Pons (tissue), 1 donor: ENCODE measurements at regions not wholly inside any gene's neighbourhood (a gene's known extent, or its start where the extent isn't known, plus 50 kb on each side); places are given as distances from the start of the nearest gene placed in this dataset.

Source experiments
- DNase-seq: peaks from one replicate; pipeline ENCODE4 v3.0.0-alpha.2; 2016; ENCODE audit warnings: low spot score

DNA sequence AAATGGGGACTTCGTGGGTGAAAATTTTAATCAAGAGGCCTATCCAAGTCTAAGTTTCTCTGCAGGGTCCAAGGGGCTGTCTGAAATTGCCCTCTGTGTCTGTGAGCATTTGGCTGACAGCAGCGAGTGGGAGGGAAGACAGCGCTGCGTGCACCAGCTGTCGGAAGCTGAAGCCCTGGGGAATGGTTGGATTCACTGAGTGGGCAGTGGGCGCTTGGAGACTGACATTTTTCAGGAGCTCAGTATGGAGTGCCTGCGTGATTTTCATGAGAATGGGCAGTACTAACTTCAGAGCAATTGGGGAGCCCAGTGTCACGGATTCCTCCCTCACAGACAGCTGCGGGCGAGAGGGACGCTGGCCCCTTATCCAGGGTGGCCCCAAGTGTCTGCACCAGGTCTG is 388.8 kb upstream of the B3GAT1 start:
- no peak for DNase-seq

DNA sequence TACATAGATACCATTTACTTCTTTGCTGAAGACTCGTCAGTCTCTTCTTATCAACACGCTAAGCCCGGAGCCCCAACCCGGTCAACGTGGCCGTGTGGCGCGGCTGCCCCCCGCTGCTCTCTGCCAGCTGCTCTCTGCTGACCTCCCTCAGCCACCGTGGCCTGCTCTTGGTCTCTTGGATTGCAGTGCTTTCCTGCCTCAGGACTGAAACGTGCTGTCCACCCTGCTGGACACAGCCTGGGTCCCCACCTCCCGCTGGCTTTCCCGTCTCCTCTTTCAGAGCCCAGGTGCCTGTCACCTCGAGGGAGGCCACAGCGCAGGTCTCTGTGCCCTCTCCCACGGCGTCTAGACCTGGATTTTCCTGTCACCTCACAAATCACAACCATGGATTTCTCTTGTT is 388.1 kb upstream of the B3GAT1 start:
- DNase-seq = no peak

DNA sequence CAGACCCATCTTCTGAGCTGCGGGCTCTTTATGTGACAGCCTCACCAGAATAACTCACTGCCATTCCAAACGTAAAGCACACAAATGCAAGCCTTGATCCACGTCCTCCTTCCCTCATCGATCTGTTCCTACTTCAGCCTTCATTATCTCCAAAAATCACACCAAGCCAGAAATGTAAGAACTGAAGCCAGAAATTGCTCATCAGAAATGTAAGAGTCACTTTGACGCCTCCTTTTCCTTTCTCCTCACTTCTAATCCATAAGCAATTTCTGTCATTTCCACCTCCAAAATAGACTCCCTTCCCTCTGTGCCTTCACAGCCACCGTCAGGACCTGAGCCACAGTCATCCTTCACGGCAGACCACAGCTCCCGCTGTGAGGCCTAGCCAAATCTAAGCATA is 387.3 kb upstream of the B3GAT1 start:
- no peak for DNase-seq

DNA sequence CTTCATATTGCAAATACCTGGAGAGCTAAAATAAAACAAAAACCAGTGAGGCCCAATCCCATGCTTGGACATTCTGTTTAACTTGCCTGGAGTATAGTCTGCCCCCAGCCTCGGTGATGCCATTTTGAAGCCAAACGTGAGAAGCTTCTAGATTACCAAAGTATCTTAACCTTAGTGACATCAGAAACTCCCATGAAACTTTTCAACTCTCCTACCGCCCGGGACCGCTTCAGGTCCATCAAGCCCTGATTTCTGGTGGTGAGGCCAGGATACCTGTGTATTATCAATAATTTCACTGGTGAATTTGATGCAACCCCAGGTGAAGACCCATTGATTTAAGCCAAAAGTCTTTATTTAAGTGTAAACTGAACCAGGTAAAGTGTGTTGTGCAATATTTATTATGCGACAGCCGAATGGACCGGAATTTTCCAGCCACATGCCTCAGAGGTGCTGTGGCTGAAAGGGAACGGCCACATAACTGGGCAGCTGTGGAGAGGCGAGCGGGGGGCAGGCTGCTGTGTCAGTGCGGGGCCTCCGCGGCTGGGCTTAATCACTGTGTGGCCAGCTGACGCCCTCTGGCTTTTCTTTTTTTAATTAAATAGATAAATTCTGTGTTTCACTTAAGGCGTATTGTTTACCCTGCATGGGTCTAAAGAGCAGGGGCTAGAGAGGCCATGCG is 385.5 kb upstream of the B3GAT1 start:
- no peak for DNase-seq

DNA sequence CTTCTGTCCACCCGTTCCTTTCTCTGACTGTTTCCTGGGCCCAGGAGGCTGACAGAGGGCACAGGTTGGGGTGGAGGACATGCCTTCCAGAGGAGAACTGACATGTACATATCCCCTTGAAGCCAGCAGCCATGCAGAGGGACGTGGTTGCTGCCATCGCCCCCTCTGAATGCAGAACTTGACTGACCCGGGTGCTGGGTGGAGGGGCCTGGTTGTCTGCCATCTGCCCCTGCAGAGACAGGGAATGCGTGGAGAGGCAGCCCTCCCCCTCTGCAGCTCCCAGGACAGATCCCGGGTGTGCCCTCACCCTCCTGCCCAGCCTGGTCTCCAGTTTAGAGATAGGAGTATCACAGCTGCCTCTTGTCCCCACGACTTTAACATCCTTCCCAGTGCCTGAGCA is 383.0 kb upstream of the B3GAT1 start:
- DNase-seq = no peak

DNA sequence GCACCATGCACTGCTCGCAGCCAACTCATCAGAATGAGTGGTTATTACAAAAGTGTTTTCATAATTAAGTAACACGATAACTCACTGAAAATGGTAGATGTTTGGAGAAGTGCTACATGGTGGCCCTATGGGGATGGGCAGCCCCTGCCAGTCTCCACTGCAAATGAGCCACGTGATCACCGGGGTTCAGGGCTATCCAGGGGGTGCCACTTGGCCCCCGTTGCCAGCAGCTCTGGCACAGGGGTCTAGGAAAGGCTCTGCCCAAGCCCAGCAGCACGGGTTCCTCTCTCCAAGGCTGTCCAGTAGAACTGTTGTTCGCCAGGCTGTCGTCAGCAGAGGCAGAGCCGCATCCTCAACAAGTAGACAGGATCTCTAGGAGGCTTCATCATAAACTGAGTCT is 382.1 kb upstream of the B3GAT1 start:
- no peak for DNase-seq

DNA sequence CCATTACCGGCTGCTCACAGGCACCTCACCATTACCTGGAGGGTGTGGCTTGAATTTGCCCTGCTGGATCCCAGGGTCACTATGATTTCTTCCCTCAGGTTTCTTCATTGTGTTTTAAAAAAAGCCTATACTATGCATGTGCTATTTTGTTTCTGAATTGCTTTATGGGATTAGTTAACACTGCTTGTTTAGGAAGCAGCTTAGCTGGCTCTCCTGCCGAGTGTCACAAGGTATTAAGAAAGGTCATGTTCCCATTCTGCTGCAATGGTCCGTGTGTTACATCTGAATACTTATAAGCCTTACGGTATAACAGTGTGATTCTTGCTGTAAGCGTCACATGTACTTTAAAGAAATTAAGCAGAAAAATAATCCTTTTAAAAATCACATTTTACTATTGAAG is 380.6 kb upstream of the B3GAT1 start:
- no peak for DNase-seq

DNA sequence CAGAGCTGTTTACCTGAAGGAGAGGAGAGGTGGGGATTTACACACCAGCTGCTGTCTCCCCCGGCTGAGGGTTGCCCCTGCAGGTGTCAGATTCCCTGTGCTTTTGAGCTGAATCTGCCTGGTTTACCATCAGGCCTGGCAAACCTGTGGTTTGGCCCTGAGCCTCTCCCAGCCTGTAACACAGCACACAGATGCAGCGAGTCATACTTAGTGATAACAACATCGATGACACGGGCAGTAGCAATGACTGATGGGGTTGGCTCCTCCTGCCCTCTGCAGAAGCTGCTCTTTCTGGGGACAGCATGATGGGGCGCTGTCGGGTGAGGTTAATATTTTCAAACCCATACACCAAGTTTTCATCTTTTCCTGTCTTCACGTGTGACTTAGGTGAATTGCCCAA is 380.0 kb upstream of the B3GAT1 start:
- DNase-seq = no peak

DNA sequence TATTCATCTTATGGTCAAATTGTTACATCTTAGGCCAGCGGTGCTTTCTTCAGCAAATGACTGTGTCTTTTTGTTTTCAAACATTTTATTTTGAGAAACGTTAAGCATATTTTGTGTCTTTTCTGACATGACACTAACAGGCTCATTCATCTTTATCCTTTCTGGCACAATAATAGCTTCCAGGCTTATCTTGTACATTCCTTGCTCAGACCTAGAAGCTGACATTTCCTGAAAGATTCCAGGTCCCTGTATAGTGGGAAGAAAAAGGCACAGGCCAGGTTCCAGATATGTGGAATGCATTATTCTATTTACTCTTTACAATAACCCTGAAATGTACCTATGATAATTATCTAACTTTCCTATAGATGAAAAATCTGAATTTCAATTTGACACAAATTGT is 379.1 kb upstream of the B3GAT1 start:
- no peak for DNase-seq

DNA sequence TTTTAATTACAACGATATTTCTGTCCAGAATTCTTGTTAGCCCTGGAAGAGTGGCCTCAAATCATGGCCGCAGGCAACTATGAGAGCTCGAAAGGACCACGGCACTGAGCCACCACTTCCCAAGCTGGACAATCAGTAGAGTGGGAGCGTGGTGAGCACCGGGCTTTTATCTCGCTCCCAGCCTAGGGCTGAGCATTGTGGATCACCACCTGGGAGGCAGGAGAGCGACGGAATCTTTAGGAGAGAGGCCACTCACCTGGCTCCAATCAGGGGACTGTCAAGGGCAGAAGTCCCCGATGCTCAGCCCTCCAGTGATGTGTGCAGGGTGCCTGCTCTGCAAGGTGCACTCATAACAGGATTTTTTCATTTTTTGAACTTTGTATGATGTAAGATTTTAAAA is 377.1 kb upstream of the B3GAT1 start:
- DNase-seq = no peak

DNA sequence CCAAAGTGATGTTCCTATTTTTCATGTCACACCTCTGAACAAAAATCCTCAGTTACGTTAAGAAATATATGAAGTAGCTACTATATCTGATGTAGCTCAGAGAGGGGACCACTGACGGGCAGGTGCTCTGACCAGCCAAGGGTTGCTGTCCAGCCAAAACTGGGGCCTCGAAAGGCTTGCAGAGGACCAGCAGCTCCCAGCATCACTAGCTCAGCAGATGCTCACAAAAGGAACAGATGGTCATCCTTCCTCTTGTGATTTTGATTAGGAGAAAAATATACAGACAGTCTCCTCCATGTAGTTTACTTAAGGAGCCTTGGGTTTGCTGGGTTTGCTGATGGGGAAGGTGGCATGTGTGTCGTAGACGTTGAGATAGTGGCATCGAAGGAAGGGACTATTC is 374.6 kb upstream of the B3GAT1 start:
- DNase-seq = no peak

DNA sequence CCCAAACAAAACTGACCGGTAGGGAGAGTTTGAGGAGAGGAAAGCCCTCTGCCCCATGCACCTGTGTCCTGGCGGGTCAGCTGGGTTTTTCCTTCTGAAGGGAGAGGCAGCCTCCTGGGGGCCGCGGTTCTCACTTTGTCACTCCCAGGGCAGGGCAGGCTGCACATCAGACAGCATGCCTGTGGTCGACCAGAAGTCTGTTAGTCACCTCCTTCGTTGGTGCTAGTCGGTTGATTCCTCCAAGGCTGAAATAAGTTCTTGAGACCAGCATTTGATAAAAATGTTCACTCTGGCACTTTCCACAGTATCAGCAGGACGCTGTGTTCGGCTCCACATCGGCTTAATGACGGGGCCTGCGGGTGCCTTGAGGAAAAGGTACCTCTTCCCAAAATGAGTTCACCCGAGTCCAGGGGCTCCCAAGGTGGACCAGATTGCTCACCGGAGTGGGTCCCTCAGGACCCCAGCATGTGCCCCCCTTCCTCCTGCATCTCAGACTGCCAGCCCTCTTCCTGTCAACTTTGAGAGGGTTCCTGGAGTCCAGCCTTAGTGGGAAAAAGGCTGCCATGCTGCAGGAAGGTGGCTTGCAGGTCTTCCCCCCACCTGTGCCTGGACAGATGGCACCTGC is 373.7 kb upstream of the B3GAT1 start:
- DNase-seq = no peak

DNA sequence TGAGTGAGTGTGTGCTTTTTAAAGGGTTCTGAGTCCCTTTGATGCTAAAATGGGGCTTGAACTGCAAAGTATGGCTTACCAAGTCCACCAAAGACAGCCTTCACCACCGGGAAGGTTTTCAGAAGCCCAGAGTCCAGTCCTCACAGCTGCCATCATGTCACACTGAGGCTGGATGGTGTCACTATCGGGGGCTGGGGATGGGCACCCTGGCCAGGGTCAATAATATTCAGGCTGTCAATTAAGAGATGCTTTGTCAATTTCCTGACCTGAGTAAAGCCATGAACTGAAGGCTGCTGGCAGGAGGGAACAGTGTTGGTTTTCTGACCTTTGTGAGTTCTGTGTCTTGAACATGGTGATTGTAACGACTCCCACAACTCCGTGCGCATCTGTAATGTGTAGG is 373.0 kb upstream of the B3GAT1 start:
- DNase-seq = no peak

DNA sequence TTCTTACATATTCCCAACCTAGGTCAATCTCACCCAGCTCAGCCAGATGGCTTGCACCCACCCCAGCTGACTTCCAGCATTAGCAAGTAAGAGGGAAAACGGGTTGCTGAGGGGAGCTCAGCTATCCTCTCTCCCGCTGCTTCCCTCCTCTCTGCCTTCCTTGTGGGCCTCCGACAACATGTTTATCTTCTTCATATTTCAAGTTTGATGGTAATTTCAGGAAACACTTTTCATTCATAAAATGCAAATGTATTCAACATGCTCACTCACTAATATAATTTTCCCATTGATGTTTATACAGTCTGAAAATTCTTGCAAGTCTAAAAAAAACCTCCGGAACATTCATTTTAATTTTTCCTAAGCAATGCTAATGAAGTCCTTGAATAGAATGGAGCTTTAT is 372.5 kb upstream of the B3GAT1 start:
- DNase-seq = no peak

DNA sequence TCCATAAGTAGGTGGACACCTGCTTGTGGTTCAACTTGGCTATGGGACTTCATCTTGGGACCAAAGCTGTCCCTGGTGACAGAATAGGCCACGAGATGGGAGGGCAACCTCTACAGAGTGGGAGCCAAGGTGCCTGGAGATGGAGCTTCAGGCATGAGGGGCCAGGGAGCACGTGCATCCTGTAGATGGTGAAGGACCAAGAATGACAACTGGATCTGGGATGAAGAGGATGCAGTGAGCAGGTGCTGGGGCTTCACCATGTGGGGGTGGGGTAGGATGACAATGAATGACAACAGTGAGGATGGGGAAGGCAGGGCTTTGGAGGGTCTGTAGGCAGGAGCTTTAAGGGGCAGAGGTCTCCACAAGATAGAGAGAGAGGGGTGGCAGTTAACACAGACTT is 372.0 kb upstream of the B3GAT1 start:
- no peak for DNase-seq

DNA sequence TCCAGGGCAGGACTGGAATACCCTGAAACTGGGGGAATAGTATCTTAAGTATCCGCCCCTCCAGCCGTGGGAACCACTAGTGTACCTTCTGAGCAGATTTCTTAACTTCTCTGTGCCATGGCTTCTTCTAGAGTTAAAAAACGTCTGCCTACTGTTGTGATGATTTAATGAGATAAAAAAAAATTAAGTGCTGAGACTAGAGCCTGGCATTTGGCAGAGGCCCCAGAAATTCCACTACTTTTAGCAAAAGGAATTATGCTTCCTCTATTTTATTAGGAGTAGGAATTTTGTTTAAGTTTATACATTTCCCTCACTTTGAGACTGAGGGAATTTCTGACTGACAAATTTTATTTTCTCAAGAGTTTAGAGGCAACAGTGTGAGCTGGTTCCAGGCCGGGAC is 371.2 kb upstream of the B3GAT1 start:
- DNase-seq = no peak

DNA sequence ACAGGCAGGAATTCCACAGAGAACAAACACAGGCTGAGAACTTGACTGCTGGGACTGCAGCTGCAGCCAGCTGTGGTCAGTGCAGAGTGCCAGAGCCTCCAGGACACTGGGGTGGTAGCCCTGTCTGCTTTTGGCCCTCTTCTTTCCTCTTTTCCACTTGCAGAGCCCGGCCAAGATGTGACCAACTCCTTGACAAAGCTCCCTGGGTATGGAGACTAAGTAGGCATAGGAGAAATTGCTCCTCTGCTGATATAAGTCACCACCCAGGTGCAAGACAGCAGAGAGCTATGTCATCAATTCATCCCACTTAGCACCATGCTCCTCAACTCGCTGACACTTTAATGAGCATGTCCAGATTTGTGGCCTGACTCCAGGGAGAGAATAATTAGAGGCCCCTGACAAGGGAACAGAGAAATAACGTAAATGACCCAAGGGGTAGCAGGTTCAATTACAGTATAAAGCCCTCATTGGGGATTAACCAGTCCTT is 369.4 kb upstream of the B3GAT1 start:
- no peak for DNase-seq

DNA sequence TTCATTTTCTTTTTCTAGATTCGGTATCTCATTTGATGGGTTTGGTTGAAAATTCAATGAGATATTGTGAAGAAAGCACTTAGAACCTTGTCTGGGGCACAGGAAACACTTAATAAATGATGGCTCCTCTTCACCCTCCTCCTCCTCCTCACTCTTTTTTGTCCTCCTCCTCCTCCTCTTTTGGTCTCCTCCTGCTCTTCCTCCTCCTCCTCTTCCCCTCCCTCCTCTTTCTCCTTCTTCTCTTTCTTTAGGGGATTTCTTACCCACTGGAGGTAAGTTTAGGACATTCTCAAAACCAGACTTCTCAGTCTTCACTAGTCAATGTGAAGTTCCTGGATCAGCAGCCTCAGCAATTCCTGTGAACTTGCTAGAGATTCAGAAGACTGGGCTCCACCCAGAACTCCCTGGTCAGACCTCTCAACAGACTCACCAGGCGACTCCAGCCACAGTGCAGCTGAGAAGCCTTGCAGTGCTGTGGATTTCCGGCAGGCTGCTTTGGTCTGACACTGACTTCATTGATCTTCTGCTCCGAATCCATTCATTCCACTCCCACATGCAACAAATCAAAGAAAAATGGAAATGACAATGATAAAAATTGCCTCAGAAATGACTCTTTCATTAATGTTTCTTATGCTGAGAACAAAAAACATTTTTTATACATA is 368.6 kb upstream of the B3GAT1 start:
- no peak for DNase-seq

DNA sequence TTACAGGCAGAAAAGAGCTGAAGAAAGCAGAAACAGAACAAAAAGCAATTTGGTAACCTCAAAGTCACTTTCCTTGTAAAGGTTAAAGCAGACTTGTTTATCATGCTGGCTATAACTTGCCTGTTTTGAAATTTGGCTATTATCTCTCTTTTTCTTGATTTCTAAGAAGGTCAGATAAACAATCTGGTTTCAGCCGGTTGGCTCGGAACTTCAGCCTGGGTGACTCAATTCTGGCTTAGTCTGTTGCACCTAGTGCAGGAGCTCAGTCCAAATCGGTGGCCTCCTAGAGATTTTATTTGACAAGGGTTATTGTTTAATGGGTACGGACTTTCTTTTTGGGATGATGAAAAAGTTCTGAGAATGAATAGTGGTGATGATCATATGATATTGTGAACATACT is 367.1 kb upstream of the B3GAT1 start:
- DNase-seq = no peak

DNA sequence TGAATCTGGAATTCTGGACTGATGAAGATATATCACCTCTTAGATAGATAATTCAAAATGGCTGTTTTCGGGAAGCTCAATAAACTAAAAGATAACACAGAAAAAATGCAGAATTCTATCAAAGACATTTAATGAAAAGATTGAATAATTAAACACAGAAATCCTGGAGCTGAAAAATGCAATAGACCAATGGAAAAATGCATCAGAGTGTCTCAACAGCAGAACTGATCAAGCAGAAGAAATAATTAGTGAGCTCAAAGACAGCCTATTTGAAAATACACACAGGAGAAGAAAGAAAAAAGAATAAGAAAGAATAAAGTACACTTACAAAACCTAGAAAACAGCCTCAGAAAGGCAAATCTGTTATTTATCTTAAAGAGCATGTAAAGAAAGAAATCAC is 356.4 kb upstream of the B3GAT1 start:
- DNase-seq = no peak

DNA sequence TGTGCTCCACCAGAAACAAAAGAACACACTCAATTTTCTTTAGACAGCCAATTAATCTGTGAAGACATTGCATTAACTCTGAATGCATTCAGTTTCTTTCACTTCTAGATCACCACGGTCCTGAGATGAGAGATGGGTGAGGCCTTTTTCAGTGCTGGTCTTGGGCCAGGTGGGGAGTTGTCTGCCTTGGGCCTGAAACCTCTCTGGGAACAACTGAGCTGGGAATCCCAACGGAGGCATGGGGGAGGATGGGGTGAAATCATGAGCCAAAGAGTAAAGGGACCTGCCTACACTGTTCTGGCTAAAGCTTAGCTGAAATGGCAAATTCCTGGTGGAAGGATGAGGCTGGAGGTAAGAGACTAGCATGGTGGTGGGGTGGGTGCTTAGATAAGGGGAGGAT is 353.5 kb upstream of the B3GAT1 start:
- DNase-seq = no peak

DNA sequence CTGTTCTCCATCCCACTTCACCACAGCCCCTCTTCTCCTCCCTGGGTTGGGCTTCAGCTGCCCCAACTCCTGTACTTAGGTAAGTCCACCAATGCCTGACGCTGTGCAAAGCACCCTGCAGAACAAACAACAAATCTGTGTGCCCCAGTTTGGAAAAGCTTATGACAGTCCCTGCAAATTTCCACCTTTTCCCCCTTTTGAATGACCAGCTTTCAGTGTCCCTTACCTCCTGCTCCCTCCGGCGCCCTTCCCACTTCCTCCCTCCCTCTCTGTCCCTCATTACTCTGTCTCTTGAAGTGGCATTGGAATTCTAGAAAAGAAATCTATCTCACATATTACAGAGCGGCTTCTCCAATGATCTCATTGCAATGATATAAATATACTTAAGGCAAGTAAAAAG is 352.9 kb upstream of the B3GAT1 start:
- no peak for DNase-seq

DNA sequence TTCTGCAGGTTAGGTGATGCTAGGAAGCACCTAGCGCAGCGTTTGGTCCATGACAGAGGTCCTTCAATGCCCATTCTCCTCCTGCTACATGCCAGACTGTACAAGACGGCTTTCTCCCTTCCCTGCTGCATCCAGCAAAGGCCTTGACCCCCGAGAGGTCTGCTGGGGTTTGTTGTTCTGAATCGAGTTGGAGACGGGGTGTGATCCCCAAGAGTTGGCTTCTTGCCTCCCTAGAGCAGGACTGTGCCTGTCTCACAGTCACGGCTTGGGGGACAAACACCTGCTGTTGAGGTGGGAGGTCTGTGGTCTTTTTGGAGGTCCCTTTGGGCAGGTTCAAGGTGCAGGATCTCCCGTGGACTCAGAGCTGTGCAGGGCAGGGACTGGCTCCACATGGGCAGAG is 352.3 kb upstream of the B3GAT1 start:
- no peak for DNase-seq

DNA sequence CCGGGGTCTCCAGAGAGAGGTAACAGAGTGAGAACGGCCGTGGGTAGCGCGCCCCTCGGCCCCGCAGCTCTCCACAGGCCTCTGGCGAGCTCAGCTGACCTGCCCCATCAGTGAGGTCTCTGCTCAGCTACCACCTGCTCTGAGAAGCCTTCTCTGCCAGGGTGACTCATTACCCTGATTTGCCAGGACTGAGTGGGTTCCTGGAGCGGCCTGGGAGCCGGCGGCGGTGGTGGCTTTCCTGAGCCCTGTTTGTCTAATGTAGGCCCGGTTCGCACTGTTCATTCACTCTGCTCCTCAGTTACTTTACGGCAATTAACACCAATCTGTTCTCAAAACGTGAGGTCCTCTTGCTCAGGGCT is 351.0 kb upstream of the B3GAT1 start:
- no peak for DNase-seq
